ENCODE measurements at regions not wholly inside any gene's neighbourhood (a gene's known extent, or its start where the extent isn't known, plus 50 kb on each side); places are given as distances from the start of the nearest gene placed in this dataset.
"Not testable (repeated sequence)": the region's sequence is repeated elsewhere in the genome, so short reads cannot be mapped to it uniquely, and the experiment has no call there.

DNA sequence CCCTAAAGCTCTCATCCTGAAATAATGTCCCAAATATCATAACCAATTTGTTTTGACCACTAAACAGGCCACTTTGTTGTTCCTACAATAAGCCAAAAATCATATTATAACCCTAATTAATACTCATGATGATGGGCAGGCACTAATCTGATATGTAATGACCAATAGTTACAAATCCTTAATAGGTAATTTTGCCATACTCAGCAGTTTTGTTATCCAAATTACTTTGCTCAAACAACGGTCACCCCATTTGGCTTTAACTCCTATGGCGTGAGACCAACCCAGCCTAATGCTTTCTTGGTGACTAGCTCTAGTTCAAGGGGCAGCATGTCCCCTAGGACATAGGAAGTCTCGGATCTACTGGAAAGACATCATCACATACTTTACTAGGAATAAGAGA, 123.2 kb upstream of the ID4 start:
- DNase-seq = no peak

DNA sequence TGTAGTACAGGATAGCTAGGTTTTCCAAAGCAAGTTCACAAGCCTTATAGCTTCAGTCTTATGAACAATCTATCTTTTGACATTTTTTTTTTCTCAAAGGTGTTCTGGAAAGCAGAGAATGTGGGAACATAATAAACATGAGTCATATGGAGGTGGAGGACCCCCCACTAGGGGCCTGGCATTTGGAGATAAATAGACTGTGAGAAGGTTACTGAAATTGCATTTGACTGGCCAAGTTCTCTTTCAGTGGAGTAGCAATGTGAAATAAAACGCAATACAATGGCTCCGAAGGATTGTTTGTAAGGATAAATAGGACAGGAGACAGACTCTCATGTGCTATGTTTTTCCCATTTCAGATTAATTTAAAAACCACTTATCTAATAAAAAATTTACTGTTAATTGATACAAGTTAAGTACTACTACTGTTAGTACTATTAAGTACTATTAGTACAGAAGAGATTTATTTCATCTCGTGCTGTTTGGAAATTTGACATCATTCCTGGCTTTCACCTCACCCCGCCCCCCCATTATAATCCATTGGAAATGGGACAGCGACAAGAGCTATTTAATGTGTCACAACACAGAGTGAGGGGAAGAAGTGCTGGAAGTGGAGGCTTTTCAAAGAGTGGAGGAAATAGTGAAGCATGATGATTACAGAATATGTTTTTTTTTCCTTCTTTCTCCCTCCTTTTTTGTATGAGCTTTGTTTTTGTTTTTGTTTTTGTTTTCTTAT, 122.6 kb upstream of the ID4 start:
- DNase-seq = no peak

DNA sequence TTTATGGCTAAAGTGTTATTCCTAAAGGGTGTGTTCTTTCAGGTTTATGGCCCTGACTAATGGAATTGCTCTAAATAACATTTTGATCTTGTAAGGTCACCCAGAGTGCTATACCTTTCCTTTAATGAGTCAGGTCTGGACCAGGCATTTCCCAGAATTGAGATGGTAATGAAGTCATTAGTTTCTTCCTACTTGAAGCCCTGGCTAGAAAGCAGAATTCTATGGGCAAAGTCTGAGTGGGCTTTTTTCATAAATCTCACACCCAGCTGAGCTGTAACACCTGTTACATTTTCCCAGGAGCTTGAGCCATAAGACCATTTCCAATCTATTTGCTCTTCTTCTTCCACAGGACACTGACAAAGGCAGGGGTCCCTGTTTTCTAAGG, 122.0 kb upstream of the ID4 start:
- no peak for DNase-seq

DNA sequence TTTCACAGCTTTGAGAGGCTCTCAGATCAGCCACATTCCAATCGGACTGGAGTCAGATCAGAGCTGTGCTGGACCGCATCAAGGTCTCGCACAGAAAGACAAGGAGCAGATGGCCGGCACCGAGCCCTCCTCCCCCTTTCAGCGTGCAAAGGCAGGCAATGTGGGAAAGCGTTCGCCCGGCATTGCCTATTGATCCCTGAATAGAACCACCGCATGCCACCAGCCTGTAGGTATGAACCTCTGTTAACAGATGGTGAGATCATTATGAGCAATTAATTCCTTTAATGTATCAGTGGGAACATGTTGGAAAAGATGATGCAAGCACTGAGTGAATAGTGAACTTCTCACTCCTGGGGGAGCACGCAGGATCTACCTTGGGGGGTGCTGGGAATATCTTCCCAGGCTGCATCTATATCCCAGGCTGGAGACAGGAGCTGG, 117.5 kb upstream of the ID4 start:
- no peak for DNase-seq

DNA sequence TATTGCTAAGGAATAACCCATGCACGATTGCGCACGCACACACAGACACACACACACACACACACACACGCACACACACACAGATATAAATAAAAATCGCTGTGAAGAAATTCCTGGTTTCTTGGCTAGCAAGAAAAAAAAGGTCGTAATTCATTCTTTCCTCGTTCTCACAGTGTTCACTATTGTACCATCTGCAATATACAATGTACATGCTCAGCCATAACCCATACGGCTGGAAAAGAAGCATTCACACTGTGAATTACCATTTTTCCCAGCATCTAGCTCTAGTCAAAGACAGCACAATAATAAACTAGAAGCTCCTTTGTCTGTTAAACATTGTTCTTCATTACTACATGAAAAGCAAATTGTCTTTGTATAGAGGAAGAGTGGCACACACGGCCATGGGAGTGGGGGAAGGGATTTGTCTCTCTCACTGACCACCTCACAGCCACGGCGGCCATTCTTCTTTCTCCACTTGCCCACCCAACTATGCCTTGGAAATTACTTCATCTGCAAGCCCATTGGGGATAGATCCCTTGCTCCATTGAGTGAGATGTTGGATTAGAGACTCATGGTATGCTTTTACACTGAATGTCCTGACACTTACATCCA, 115.3 kb upstream of the ID4 start:
- no peak for DNase-seq

DNA sequence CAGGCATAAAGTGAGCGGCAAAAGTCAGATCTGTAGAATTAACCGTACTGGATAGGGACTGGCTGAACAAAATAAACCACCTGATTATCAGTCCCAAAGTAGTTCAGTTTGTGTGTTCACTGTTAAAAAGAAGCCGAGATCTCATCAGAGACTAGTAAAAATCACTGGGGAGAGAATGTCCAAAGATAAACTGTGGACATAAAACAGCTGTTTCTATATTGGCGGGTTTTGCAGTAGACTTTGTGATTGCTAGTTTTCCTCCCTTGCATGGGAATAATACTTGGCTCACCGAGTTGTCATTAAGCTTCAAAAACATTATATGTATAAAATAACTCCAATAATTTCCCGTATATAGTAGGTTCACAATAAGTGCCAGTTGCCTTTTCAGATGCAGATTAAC, 114.2 kb upstream of the ID4 start:
- DNase-seq = no peak

DNA sequence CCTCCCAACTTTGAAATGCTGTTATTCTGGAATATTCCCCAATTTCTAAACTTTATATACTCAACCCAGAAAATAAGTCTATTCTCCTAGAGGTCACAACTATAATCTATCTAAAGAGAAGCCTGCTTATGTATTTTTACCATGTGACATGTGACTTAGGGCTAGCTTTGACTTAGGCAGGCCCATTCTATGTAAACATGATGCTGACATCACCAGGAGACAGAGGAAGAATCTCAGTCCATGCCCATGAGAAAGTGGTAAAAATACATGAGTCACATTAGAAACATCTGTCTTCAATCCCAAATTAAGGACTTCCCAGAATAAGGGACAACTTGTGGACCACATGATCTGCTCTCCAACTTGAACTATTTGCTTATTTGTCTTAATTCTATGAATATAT, 113.6 kb upstream of the ID4 start:
- no peak for DNase-seq

DNA sequence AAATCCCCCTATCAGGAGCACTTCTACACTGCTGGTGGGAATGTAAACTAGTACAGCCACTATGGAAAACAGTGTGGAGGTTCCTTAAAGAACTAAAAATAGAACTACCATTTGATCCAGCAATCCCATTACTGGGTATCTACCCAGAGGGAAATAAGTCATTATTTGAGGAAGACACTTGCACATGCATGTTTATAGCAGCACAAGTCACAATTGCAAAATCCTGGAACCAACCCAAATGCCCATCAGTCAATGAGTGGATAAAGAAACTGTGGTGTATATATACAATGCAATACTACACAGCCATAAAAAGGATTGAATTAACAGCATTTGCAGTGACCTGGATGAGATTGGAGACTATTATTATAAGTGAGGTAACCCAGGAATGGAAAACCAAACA, 111.7 kb upstream of the ID4 start:
- not testable (repeated sequence) for DNase-seq

DNA sequence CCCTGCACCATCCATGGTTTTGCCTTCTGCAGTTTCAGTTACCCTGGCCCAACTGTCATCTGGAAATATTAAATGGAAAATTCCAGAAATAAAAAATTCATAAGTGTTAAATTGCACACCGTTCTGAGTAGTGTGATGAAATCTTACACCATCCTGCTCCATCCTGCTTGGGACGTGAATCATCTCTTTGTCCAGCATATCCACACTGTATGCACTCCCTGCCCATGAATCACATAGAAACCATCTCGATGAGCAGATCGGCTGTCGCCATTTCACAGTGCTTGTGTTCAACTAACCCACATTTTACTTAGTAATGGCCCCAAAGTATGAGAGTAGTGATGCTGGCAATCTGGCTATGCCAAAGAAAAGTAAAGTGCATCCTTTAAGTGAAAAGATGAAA, 105.9 kb upstream of the ID4 start:
- DNase-seq = no peak

DNA sequence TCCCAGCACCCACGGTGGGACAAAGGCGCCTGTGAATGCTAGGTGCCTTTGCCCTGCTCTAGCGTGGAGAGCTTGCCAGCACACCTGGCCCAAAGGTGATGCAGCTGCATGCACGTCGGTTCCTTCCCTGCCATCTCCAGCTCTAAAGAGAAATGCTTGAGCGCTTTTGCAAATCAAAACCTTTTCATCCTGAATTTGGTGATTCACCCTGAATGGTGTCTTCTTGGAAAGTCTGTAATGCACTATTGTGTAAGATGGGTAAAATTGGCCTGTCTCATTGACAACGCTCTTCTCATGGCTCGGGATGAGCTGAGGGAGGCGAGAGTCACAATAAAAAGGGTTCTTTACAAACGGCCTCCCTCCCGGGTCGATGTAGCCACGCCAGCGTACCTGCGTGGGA, 103.1 kb upstream of the ID4 start:
- DNase-seq = no peak

DNA sequence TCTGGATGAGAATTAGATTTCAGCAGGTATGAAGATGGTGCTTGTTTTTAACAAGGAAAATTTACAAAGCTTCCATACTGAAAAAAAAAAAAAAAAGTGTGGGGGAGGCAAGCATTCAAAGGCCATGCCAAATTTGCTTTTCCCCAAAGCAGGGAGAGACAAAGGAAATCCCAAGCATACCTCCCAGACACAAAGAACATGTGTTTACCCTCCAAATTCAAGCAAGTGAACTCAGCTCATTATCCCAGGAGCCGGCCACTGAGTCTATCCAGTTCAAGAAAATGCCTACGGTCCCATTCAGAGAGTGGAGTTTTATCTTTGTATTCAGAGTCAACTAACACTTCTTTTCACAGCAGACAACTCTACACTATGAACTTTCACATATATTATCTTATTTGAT, 102.7 kb upstream of the ID4 start:
- no peak for DNase-seq

DNA sequence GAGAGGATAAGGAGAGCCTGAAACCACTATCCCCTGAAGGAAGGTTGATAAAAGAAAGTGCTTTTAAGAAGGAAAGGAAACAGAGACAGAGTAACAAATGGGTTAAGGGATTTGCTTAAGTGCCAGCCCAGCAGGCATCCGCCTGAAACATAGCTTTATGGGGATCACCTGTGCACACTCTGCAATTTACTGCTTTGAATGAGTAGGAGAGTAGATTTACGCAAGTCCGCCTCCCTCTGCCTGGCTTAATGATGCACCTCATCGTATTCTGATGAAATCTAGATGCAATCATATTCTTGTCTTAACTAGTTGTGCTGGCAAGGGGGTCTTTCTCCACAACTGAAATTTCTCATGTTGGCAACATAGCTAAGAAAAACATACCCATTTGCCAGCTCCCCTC, 101.1 kb upstream of the ID4 start:
- DNase-seq = no peak

DNA sequence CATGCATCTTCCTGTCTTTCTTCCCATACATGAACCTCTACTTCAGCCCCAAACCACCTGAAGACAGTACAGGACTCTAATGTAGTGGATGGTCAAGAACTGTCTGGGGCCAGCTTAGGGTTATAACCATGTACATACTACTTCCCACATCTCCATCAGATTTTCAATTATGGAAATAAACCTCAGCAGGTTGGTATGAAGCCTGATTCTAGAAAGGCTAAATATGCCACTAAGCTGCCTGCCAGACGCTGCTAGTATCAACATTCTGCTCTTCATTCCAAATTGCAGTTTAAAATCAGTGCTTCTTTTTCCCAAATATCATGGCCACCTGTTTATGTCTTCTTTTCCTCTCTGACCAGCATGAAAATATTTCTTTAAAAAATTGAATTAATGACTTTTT, 99.2 kb upstream of the ID4 start:
- DNase-seq = no peak

DNA sequence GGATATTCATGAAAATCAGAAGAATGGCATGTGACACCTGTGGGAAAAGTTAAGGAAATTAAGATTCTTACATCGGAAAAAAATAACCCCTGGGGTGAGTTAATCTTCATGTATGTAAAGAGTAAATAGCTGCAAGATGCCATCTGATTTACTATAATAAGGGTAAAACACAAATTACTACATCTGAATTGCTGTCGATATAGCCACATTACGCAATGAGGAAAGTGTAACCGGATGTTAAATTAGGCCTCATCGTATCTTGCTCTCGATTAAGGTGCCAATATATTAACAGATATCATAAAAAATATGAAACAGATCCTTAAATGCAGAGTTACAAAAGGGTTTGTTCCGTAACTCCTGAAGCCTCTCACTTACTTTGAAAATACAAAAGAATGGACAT, 87.4 kb upstream of the ID4 start:
- DNase-seq = no peak

DNA sequence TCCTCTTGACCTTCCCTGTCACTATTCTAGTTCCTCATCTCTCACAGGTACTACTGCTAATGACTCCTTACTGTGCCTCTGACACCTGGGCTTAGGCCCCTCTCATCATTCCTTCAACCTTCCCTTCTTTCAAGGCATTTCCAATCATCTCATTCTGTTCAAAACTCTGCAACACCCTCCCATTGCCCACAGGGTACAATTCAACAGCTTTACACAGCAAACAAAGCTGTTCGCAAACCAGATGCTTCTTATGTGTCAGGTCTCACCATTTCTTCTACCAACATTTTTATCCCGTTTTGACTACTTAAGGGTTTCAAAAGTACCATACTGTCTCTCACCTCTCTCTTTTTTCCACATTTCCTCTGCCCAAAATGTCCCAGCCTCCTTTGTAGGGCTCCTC, 84.4 kb upstream of the ID4 start:
- DNase-seq = no peak

DNA sequence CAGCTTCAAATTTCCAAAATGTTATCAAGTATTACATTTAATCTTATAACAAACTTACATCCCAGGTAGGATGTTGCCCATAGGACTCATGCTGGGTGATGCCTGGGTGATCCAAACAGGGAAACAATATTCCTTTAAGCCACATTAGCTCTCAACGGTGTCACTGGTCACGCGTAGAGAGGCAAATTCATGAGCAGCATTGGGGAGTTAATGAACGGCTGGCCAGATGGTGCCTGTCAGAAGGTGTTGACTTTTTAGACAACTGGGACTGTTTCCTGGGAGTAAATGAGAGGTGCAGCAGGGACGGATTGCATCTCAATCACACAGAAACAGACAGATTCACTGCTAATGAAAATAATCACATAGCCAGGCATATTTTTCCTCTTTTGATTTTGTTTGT, 83.3 kb upstream of the ID4 start:
- no peak for DNase-seq

DNA sequence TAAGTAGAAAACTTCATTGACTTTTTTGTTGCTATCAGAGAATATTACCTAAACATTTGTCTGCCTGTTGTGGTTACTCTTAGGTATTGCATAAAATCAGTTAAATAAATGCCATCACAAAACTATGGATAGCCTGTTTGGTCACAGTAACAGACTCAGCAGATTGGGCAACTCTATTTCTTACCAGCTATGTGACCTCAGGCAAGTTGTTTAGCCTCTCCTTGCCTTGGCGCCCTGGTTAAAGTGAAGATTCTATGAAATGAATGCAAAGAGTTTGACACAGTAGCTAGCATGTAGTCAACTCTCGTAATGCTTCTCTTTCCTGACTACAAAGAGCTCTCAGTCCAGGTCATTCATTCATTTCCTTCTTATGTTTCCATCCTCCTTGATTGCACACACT, 82.5 kb upstream of the ID4 start:
- DNase-seq = no peak

DNA sequence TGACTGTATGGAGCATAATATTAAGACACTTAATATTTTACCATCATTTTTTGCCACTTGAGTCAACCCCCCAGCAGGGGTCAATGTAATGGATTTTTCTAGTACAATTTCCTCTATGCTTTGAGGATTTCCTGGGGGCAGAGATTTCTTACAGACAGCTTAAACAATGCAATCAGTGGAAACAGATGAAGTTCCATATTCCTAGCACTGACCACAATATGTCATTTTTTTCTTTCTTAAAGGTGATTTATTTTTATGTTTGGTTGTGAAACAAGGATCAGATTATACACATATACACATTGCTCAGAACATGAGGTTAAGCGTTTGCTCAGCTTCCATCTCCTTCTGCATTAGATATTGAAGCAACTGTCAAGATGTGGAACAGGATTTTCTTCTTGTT, 82.0 kb upstream of the ID4 start:
- DNase-seq = no peak

DNA sequence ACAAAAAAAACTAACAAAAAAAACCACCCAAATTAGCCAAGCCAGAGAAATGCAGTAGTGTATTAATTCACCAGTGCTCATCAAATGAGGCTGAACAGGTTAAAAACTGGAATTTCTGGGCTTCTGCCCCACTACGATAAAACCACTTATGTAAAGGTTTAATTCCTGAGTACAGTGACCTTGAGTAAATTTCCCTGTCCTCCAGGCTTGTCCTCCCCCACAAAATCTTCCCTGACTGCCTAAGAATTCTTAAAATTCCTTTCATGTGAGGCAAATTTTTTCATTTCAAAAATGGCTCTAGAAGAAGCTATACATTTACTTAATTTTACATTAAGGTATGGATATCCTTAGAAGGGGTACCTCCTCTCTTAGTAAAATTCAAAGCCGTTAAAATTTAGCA, 80.1 kb upstream of the ID4 start:
- DNase-seq = no peak

DNA sequence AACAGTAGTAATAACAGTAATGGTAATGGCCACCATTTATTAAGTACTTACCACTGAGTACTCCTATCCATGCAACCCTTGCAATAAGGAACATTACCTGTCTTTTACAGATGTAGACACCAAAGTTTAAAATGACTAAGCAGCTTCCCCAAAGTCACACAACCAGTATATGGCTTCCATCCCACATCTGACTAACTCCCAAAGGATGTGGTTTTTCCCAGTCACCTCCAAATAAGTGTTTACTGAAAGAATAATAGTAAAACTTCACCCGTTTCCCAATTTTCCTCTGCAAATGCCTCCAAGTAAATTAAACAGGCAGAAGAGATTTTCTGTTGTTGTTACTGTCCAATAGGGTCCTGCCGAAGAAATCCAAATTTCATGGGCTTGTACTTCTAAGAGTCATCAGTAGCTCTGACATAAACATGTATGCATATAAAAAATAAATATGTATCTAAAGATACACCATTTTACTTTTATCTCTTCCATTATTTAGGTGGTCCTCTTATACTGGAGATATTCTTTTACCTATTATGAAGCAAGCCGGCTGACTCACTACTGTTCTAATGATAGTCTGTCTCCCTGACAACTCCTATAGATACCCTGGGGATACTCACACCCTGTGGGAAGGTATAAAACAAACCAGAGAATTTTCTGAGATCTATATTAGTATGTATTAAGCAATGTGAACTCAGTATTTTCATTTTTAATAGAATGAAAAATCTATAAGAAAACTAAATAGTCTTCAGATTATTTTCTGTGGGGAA, 77.9 kb upstream of the ID4 start:
- no peak for DNase-seq

DNA sequence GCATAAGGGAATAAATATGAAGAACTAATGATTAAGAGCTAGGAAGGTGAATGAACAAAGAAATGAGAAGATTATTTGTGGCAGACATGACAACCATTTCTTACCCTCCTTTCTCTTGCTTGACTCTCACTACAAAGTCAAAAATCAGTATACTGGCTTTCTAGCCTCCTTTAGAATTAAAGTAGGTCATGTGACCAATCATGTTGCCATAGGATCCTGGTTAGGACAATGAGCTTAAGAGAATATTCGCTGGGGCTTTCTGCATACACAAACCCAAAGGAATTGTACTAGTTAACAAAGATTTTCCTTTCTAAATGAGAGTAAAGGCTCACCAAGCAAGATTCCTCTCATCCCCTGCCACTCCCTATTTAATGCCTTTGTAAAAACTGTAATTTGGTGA, 76.0 kb upstream of the ID4 start:
- DNase-seq = no peak

DNA sequence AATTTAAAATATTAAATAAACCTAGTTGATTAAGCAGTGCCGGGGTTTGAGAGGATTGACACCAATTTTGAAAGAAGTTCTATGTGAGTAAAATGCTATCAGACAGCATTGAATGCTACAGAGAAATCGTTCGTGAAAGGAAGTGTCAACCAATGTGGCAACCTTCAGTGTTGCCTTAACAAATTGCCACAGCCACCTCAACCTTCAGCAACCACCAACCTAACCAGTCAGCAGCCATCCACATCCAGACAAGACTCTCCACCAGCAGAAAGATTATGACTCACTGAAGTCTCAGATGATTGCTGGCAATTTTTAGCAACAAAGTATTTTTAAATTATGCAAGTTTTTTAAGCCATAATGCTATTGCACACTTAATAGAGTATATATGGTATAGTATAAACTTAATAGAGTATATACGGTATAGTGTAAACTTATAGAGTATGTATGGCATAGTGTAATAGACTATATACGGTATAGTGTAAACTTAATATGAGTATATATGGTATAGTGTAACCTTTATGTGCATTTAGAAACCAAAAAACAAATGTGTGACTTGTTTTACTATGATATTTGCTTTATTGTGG, 65.3 kb upstream of the ID4 start:
- DNase-seq = no peak

DNA sequence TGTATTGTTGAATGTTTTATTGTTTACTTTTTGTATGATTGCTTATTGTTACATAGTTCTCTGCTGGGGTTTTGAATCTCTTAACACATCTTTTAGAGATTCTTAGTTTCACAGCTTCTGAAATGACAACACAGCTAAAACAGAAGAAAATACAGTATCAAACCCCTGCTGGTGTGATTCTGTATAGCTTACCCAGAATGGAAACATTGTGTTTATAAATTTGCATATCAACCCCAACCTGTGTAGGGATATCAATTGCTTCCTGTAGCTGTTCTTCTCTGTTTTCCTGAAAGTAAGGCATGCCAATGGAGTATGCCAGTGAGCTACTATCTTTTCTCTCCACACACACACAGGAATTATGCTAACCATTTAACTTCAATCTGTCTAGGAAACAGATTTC, 64.3 kb upstream of the ID4 start:
- DNase-seq = no peak

DNA sequence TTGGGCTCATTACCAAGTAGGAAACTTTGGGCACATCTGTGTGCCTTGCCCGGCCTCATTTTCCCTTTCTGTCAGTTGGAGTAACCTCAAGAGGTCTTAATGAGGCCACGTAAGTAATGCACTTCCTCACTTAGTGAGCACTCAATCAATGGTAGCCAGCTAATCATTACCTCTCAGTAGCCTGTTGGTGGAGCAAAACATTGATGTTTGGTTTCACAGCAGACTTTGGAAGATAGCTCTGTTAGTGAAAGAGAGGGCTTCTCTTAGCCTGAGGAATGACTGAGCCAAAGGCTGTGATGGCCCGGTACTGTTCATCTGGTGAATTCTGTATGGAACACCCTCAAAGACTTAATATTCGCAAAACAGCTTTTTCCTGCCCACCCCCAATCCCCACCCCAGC, 55.9 kb upstream of the ID4 start:
- DNase-seq = no peak
